ENCODE measurements at regions not wholly inside any gene's neighbourhood (a gene's known extent, or its start where the extent isn't known, plus 50 kb on each side); places are given as distances from the start of the nearest gene placed in this dataset.
A peak's percentile ranks its signal among the peaks of the same experiment; 100 is the strongest.

- Histone ChIP-seq H2AFZ (no peak overlapping the region), H3K4me2 (ENCODE audit: low read length) (no peak overlapping the region), H3K27ac (no peak overlapping the region), H3K27me3 (ENCODE audit: control insufficient read depth, insufficient read depth, low read length) (no peaks in the 10 kb centered on the region), H3K4me1 (no peaks in the 10 kb centered on the region), H3K9me3 (ENCODE audit: control insufficient read depth, low read length) (no peaks in the 10 kb centered on the region), H3K36me3 (ENCODE audit: control insufficient read depth, insufficient read depth, low read length) (no peaks in the 10 kb centered on the region), H3K4me3 (ENCODE audit: low read depth, low read length) (no peak overlapping the region), H3K79me2 (no peaks in the 10 kb centered on the region), H3K9ac (no peak overlapping the region)
- TF ChIP-seq CTCF (IDR thresholded peaks at IDR 0.05) = no peak
Measured at GRCh38 chr5:175384724-175385552, 59.0 kb downstream of the DRD1 start.

- no peak overlapping the region for H3K9ac ChIP-seq
- no peak overlapping the region for H3K4me2 ChIP-seq (ENCODE audit: low read length)
- no peaks in the 10 kb centered on the region for H3K4me1 ChIP-seq
- no peak for TF ChIP-seq CTCF (IDR thresholded peaks at IDR 0.05)
- H3K36me3 ChIP-seq (ENCODE audit: control insufficient read depth, insufficient read depth, low read length) = no peaks in the 10 kb centered on the region
- H3K27ac ChIP-seq = no peak overlapping the region
- no peaks in the 10 kb centered on the region for H3K79me2 ChIP-seq
- H3K4me3 ChIP-seq (ENCODE audit: low read depth, low read length) = no peak overlapping the region
- no peaks in the 10 kb centered on the region for H3K27me3 ChIP-seq (ENCODE audit: control insufficient read depth, insufficient read depth, low read length)
- H3K9me3 ChIP-seq (ENCODE audit: control insufficient read depth, low read length) = no peaks in the 10 kb centered on the region
- peak overlapping the region; percentile 61 for H2AFZ ChIP-seq
Measured at GRCh38 chr5:175383350-175383749, 60.6 kb downstream of the DRD1 start.

GRCh38 chr5:175382171-175382570 lies 61.8 kb downstream of the DRD1 start:
- H3K4me1 ChIP-seq = no peaks in the 10 kb centered on the region
- H3K9ac ChIP-seq = no peak overlapping the region
- no peaks in the 10 kb centered on the region for H3K27me3 ChIP-seq (ENCODE audit: control insufficient read depth, insufficient read depth, low read length)
- no peaks in the 10 kb centered on the region for H3K36me3 ChIP-seq (ENCODE audit: control insufficient read depth, insufficient read depth, low read length)
- no peak for TF ChIP-seq CTCF (IDR thresholded peaks at IDR 0.05)
- H2AFZ ChIP-seq = no peak overlapping the region
- no peak overlapping the region for H3K27ac ChIP-seq
- H3K79me2 ChIP-seq = no peaks in the 10 kb centered on the region
- no peak overlapping the region for H3K4me2 ChIP-seq (ENCODE audit: low read length)
- no peak overlapping the region for H3K4me3 ChIP-seq (ENCODE audit: low read depth, low read length)
- H3K9me3 ChIP-seq (ENCODE audit: control insufficient read depth, low read length) = no peaks in the 10 kb centered on the region

GRCh38 chr5:175381130-175381529 lies 62.9 kb downstream of the DRD1 start:
- Histone ChIP-seq H2AFZ (no peak overlapping the region), H3K27ac (no peak overlapping the region), H3K4me2 (ENCODE audit: low read length) (no peak overlapping the region), H3K27me3 (ENCODE audit: control insufficient read depth, insufficient read depth, low read length) (no peaks in the 10 kb centered on the region), H3K79me2 (no peaks in the 10 kb centered on the region), H3K9ac (no peak overlapping the region), H3K4me3 (ENCODE audit: low read depth, low read length) (no peak overlapping the region), H3K4me1 (no peaks in the 10 kb centered on the region), H3K36me3 (ENCODE audit: control insufficient read depth, insufficient read depth, low read length) (no peaks in the 10 kb centered on the region), H3K9me3 (ENCODE audit: control insufficient read depth, low read length) (no peaks in the 10 kb centered on the region)
- TF ChIP-seq CTCF (IDR thresholded peaks at IDR 0.05) = no peak

GRCh38 chr5:175380701-175381100 lies 63.3 kb downstream of the DRD1 start:
- Histone ChIP-seq H3K4me3 (ENCODE audit: low read depth, low read length) (no peak overlapping the region), H2AFZ (no peak overlapping the region), H3K27me3 (ENCODE audit: control insufficient read depth, insufficient read depth, low read length) (no peaks in the 10 kb centered on the region), H3K79me2 (no peaks in the 10 kb centered on the region), H3K9ac (no peak overlapping the region), H3K4me2 (ENCODE audit: low read length) (no peak overlapping the region), H3K36me3 (ENCODE audit: control insufficient read depth, insufficient read depth, low read length) (no peaks in the 10 kb centered on the region), H3K9me3 (ENCODE audit: control insufficient read depth, low read length) (no peaks in the 10 kb centered on the region), H3K27ac (no peak overlapping the region), H3K4me1 (no peaks in the 10 kb centered on the region)
- TF ChIP-seq CTCF (IDR thresholded peaks at IDR 0.05) = no peak

Data from parathyroid adenoma (tissue), 2 donors.